ENCODE measurements at regions not wholly inside any gene's neighbourhood (a gene's known extent, or its start where the extent isn't known, plus 50 kb on each side); places are given as distances from the start of the nearest gene placed in this dataset.

DNA sequence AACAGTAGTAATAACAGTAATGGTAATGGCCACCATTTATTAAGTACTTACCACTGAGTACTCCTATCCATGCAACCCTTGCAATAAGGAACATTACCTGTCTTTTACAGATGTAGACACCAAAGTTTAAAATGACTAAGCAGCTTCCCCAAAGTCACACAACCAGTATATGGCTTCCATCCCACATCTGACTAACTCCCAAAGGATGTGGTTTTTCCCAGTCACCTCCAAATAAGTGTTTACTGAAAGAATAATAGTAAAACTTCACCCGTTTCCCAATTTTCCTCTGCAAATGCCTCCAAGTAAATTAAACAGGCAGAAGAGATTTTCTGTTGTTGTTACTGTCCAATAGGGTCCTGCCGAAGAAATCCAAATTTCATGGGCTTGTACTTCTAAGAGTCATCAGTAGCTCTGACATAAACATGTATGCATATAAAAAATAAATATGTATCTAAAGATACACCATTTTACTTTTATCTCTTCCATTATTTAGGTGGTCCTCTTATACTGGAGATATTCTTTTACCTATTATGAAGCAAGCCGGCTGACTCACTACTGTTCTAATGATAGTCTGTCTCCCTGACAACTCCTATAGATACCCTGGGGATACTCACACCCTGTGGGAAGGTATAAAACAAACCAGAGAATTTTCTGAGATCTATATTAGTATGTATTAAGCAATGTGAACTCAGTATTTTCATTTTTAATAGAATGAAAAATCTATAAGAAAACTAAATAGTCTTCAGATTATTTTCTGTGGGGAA is 77.9 kb upstream of the ID4 start:
- TF ChIP-seq EZH2 (optimal IDR thresholded peaks at IDR 0.05; ENCODE audit: low read depth, low read length): no peak
- TF ChIP-seq, protein P1, sequence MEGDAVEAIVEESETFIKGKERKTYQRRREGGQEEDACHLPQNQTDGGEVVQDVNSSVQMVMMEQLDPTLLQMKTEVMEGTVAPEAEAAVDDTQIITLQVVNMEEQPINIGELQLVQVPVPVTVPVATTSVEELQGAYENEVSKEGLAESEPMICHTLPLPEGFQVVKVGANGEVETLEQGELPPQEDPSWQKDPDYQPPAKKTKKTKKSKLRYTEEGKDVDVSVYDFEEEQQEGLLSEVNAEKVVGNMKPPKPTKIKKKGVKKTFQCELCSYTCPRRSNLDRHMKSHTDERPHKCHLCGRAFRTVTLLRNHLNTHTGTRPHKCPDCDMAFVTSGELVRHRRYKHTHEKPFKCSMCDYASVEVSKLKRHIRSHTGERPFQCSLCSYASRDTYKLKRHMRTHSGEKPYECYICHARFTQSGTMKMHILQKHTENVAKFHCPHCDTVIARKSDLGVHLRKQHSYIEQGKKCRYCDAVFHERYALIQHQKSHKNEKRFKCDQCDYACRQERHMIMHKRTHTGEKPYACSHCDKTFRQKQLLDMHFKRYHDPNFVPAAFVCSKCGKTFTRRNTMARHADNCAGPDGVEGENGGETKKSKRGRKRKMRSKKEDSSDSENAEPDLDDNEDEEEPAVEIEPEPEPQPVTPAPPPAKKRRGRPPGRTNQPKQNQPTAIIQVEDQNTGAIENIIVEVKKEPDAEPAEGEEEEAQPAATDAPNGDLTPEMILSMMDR (IDR thresholded peaks at IDR 0.05; ENCODE audit: low read length): no peak

All from MM.1S (cell line).